ENCODE measurements at regions not wholly inside any gene's neighbourhood (a gene's known extent, or its start where the extent isn't known, plus 50 kb on each side); places are given as distances from the start of the nearest gene placed in this dataset.

- Histone ChIP-seq H3K4me1 (peaks cover 12% of the 10 kb centered on the region), H3K27me3 (no peaks in the 10 kb centered on the region), H3K4me3 (no peak overlapping the region), H3K36me3 (replicated peaks in 1 of 2; ENCODE audit: insufficient read depth in 1 of 2, low read depth in 2 of 2) (no peaks in the 10 kb centered on the region), H3K27ac (no peak overlapping the region), H3K9me3 (no peaks in the 10 kb centered on the region)
- DNase-seq (no peak), ATAC-seq (no peak)
- intact Hi-C loops (cut with DNase I) = no loop called here
- no peak for TF ChIP-seq POLR2A (IDR thresholded peaks at IDR 0.05)
- TF ChIP-seq CTCF (IDR thresholded peaks at IDR 0.05) = no peak
- WGBS, 2 donors = 67 to 74% methylated on average over 1 of the region's 1 CpG
These were observed 172.1 kb upstream of the SLC7A11 start for GRCh38 chr4:138414202-138414601.

GRCh38 chr4:138413273-138413672 lies 171.1 kb upstream of the SLC7A11 start:
- no peak for DNase-seq
- ATAC-seq = peak; percentile 21
- Histone ChIP-seq H3K27me3 (no peaks in the 10 kb centered on the region), H3K9me3 (no peaks in the 10 kb centered on the region), H3K4me1 (peaks cover 12% of the 10 kb centered on the region), H3K27ac (no peak overlapping the region), H3K36me3 (replicated peaks in 1 of 2; ENCODE audit: insufficient read depth in 1 of 2, low read depth in 2 of 2) (no peaks in the 10 kb centered on the region), H3K4me3 (no peak overlapping the region)
- intact Hi-C loops (cut with DNase I) = no loop called here
- 24 to 36% methylated on average over 1 of the region's 1 CpG for WGBS, 2 donors
- TF ChIP-seq POLR2A (IDR thresholded peaks at IDR 0.05) (no peak), CTCF (IDR thresholded peaks at IDR 0.05) (no peak)

GRCh38 chr4:138412847-138413246 lies 170.7 kb upstream of the SLC7A11 start:
- peaks cover 12% of the 10 kb centered on the region for H3K4me1 ChIP-seq
- H3K27ac ChIP-seq = no peak overlapping the region
- no peaks in the 10 kb centered on the region for H3K27me3 ChIP-seq
- TF ChIP-seq POLR2A (IDR thresholded peaks at IDR 0.05) = no peak
- no peak for TF ChIP-seq CTCF (IDR thresholded peaks at IDR 0.05)
- ATAC-seq = peak; percentile 21
- WGBS, 2 donors = 85 to 89% methylated on average over 5 of the region's 5 CpGs
- no peaks in the 10 kb centered on the region for H3K9me3 ChIP-seq
- intact Hi-C loops (cut with DNase I) = no loop called here
- no peaks in the 10 kb centered on the region for H3K36me3 ChIP-seq (replicated peaks in 1 of 2; ENCODE audit: insufficient read depth in 1 of 2, low read depth in 2 of 2)
- DNase-seq = no peak
- no peak overlapping the region for H3K4me3 ChIP-seq

GRCh38 chr4:138410266-138410665 lies 168.1 kb upstream of the SLC7A11 start:
- Histone ChIP-seq H3K36me3 (replicated peaks in 1 of 2; ENCODE audit: insufficient read depth in 1 of 2, low read depth in 2 of 2) (no peaks in the 10 kb centered on the region), H3K4me1 (peaks cover 19% of the 10 kb centered on the region), H3K27ac (no peak overlapping the region), H3K4me3 (no peak overlapping the region), H3K27me3 (no peaks in the 10 kb centered on the region), H3K9me3 (no peaks in the 10 kb centered on the region)
- no peak for ATAC-seq
- intact Hi-C loops (cut with DNase I) = no loop called here
- peak in 2 of 4 donors; percentile 20 to 26 for DNase-seq
- no peak for TF ChIP-seq CTCF (IDR thresholded peaks at IDR 0.05)
- no peak for TF ChIP-seq POLR2A (IDR thresholded peaks at IDR 0.05)

GRCh38 chr4:138409670-138410069 lies 167.5 kb upstream of the SLC7A11 start:
- Histone ChIP-seq H3K9me3 (no peaks in the 10 kb centered on the region), H3K4me3 (no peak overlapping the region), H3K36me3 (replicated peaks in 1 of 2; ENCODE audit: insufficient read depth in 1 of 2, low read depth in 2 of 2) (no peaks in the 10 kb centered on the region), H3K27ac (no peak overlapping the region), H3K27me3 (no peaks in the 10 kb centered on the region), H3K4me1 (peaks cover 25% of the 10 kb centered on the region)
- DNase-seq (no peak), ATAC-seq (no peak)
- intact Hi-C loops (cut with DNase I) = no loop called here
- TF ChIP-seq CTCF (IDR thresholded peaks at IDR 0.05) (no peak), POLR2A (IDR thresholded peaks at IDR 0.05) (no peak)
- 72 to 86% methylated on average over 3 of the region's 3 CpGs for WGBS, 2 donors
